Fibroblast of peridontal ligament (primary cell): ENCODE measurements at regions not wholly inside any gene's neighbourhood (a gene's known extent, or its start where the extent isn't known, plus 50 kb on each side); places are given as distances from the start of the nearest gene placed in this dataset.
"Not testable (repeated sequence)": the region's sequence is repeated elsewhere in the genome, so short reads cannot be mapped to it uniquely, and the experiment has no call there.

ENCODE experiments used
- DNase-seq: peaks from one replicate; pipeline ENCODE4 v3.0.0-alpha.2; 2010; ENCODE audit errors: extremely low read depth

- no peak for DNase-seq
Observed at GRCh38 chr4:179272282-179272681, 1830.0 kb upstream of the AGA start.

- DNase-seq: no peak
Observed at GRCh38 chr4:179278647-179279046, 1836.4 kb upstream of the AGA start.

GRCh38 chr4:179285696-179286095 lies 1843.5 kb upstream of the AGA start:
- DNase-seq: no peak

GRCh38 chr4:179291657-179292056 lies 1849.4 kb upstream of the AGA start:
- DNase-seq: no peak

- DNase-seq: no peak
Observed at GRCh38 chr4:179292468-179292867, 1850.2 kb upstream of the AGA start.

GRCh38 chr4:179307297-179308136 lies 1865.3 kb upstream of the AGA start:
- peak; percentile 3 for DNase-seq

GRCh38 chr4:179313823-179314222 lies 1871.6 kb upstream of the AGA start:
- no peak for DNase-seq

- no peak for DNase-seq
Observed at GRCh38 chr4:179325181-179325580, 1882.9 kb upstream of the AGA start.

- no peak for DNase-seq
Observed at GRCh38 chr4:179328627-179329026, 1886.4 kb upstream of the AGA start.

- no peak for DNase-seq
Observed at GRCh38 chr4:179331362-179331761, 1889.1 kb upstream of the AGA start.

GRCh38 chr4:179344861-179345260 lies 1902.6 kb upstream of the AGA start:
- DNase-seq: no peak

GRCh38 chr4:179352221-179352620 lies 1910.0 kb upstream of the AGA start:
- DNase-seq: no peak

- DNase-seq: no peak
Observed at GRCh38 chr4:179353786-179354185, 1911.5 kb upstream of the AGA start.

GRCh38 chr4:179361978-179362486 lies 1919.8 kb upstream of the AGA start:
- no peak for DNase-seq

GRCh38 chr4:179365932-179366331 lies 1923.7 kb upstream of the AGA start:
- not testable (repeated sequence) for DNase-seq

- DNase-seq: no peak
Observed at GRCh38 chr4:179372242-179372641, 1930.0 kb upstream of the AGA start.

GRCh38 chr4:179372746-179373145 lies 1930.5 kb upstream of the AGA start:
- no peak for DNase-seq

- not testable (repeated sequence) for DNase-seq
Observed at GRCh38 chr4:179378847-179379246, 1936.6 kb upstream of the AGA start.

GRCh38 chr4:179392787-179393186 lies 1950.5 kb upstream of the AGA start:
- DNase-seq: no peak

GRCh38 chr4:179398414-179398813 lies 1956.2 kb upstream of the AGA start:
- no peak for DNase-seq

GRCh38 chr4:179399054-179399782 lies 1957.0 kb upstream of the AGA start:
- no peak for DNase-seq

GRCh38 chr4:179415037-179415846 lies 1973.0 kb upstream of the AGA start:
- no peak for DNase-seq
